Endothelial cell of umbilical vein (primary cell): ENCODE measurements at regions not wholly inside any gene's neighbourhood (a gene's known extent, or its start where the extent isn't known, plus 50 kb on each side); places are given as distances from the start of the nearest gene placed in this dataset.

Experiments used
- BruUV-seq: library from RNA; stranded (reverse); fragments of 400-500 nt; replicated peaks from 2 replicates; lab custom pipeline; 2021; lab: Mats Ljungman, UMichigan
- CTCF ChIA-PET: fragments of 300-600, 350-600 bp; sonication (Branson Sonifier 250); formaldehyde crosslinking; loops from one replicate; lab custom pipeline; 2021; ENCODE audit warnings: antibody characterized with exemption, inconsistent platforms; lab: Charles Lee
- POLR2A ChIA-PET: fragments of 300-600, 350-600 bp; sonication (Branson Sonifier 250); formaldehyde crosslinking; loops from one replicate; lab custom pipeline; 2021; ENCODE audit warnings: antibody characterized with exemption, inconsistent platforms; lab: Charles Lee
- DNase-seq: peaks from one replicate; pipeline ENCODE4 v3.0.0-alpha.2; 2011; ENCODE audit warnings: low read depth, low spot score
- FAIRE-seq: peaks from 2 replicates; lab custom pipeline; 2011; peaks lifted over from hg19 to GRCh38; lab: Jason Lieb, UNC
- H2AFZ ChIP-seq: 2 replicates; pipeline ENCODE4 v1.6.0; 2012; ENCODE audit warnings: low read depth, low read length, control low read depth, inconsistent platforms
- H3K27ac ChIP-seq: 2 replicates; pipeline ENCODE4 v1.5.1; 2011; ENCODE audit warnings: low read depth, mild to moderate bottlenecking, control low read depth, low read length, moderate library complexity; ENCODE audit not compliant: insufficient read depth
- H3K27me3 ChIP-seq, 2 experiments: 2 replicates each; pipeline versions ENCODE4 v1.6.0 to v1.6.1; 2011; ENCODE audit warnings: low read length in 2 of 2, mixed read lengths in 1 of 2; ENCODE audit not compliant: control insufficient read depth in 2 of 2, insufficient read depth in 2 of 2
- H3K36me3 ChIP-seq, 2 experiments: 2 replicates in 1 of 2; 3 replicates in 1 of 2; pipeline ENCODE4 v1.5.1; 2011; ENCODE audit warnings: low read length in 2 of 2, mild to moderate bottlenecking in 1 of 2, moderate library complexity in 1 of 2; ENCODE audit not compliant: control insufficient read depth in 2 of 2, insufficient read depth in 2 of 2; ENCODE audit errors: extremely low read depth in 1 of 2
- H3K4me1 ChIP-seq: 3 replicates; pipeline ENCODE4 v1.5.1; 2011; ENCODE audit warnings: mild to moderate bottlenecking, low read length; ENCODE audit not compliant: control insufficient read depth, insufficient read depth; ENCODE audit errors: extremely low read depth
- H3K4me2 ChIP-seq: 2 replicates; pipeline ENCODE4 v1.6.1; 2011; ENCODE audit warnings: low read length, control low read depth, mixed read lengths; ENCODE audit not compliant: insufficient read depth
- H3K4me3 ChIP-seq, 3 experiments: fragments of 200-600 bp in 1 of 3; sonication (generic), shearing (Covaris generic) in 1 of 3; replicated peaks in 1 of 3; 2 replicates each; pipeline ENCODE4 v1.5.1; 2011 to 2016; ENCODE audit warnings: control low read depth in 3 of 3, low read length in 3 of 3, mild to moderate bottlenecking in 2 of 3, inconsistent platforms in 1 of 3, low read depth in 1 of 3, moderate library complexity in 1 of 3; ENCODE audit not compliant: insufficient read depth in 1 of 3
- H3K79me2 ChIP-seq: 2 replicates; pipeline ENCODE4 v1.6.0; 2012; ENCODE audit warnings: low read length, inconsistent platforms; ENCODE audit not compliant: control insufficient read depth, insufficient read depth
- H3K9ac ChIP-seq: replicated peaks from 2 replicates; pipeline ENCODE3; 2011; ENCODE audit warnings: low read length, control low read depth; ENCODE audit not compliant: insufficient read depth; ENCODE audit errors: extremely low read depth
- H3K9me1 ChIP-seq: replicated peaks from 3 replicates; pipeline ENCODE4 v1.6.0; 2011; ENCODE audit warnings: mild to moderate bottlenecking, low read length; ENCODE audit not compliant: control insufficient read depth, insufficient read depth; ENCODE audit errors: extremely low read depth
- H3K9me3 ChIP-seq: replicated peaks from 2 replicates; pipeline ENCODE4 v1.5.1; 2012; ENCODE audit warnings: low read length, inconsistent platforms; ENCODE audit not compliant: control insufficient read depth, insufficient read depth
- H4K20me1 ChIP-seq: replicated peaks from 2 replicates; pipeline ENCODE3; 2011; ENCODE audit warnings: mild to moderate bottlenecking, low read length; ENCODE audit not compliant: control insufficient read depth, insufficient read depth; ENCODE audit errors: extremely low read depth
- EZH2 ChIP-seq: IDR thresholded peaks from 2 replicates; pipeline ENCODE4 v1.6.1; 2012; ENCODE audit warnings: borderline replicate concordance, low read depth, mild to moderate bottlenecking, moderate library complexity, low read length, inconsistent platforms; ENCODE audit not compliant: severe bottlenecking
- FOS ChIP-seq: IDR thresholded peaks from 2 replicates; pipeline ENCODE4 v1.6.1; 2011; ENCODE audit warnings: mild to moderate bottlenecking, low read length, moderate library complexity, borderline replicate concordance; ENCODE audit not compliant: insufficient read depth
- GATA2 ChIP-seq: IDR thresholded peaks from 2 replicates; pipeline ENCODE4 v1.7.0; 2011; ENCODE audit warnings: low read depth, mild to moderate bottlenecking, moderate library complexity, mixed read lengths, low read length; ENCODE audit not compliant: insufficient read length, insufficient read depth
- JUN ChIP-seq: IDR thresholded peaks from 2 replicates; pipeline ENCODE4 v1.6.1; 2011; ENCODE audit warnings: borderline replicate concordance, low read depth; ENCODE audit not compliant: insufficient read length, insufficient read depth
- MYC ChIP-seq: IDR thresholded peaks from one replicate; pipeline ENCODE4 v1.6.1; 2011; ENCODE audit warnings: mild to moderate bottlenecking, low read depth, low read length
- POLR2A ChIP-seq: IDR thresholded peaks from 2 replicates; pipeline ENCODE4 v1.6.1; 2012; ENCODE audit warnings: low read depth, mild to moderate bottlenecking, control low read depth, low read length
- POLR2AphosphoS5 ChIP-seq: IDR thresholded peaks from 2 replicates; pipeline ENCODE4 v1.6.1; 2012; ENCODE audit warnings: low read depth, mild to moderate bottlenecking, control low read depth, low read length, moderate library complexity; ENCODE audit not compliant: insufficient read depth
- dilution Hi-C: fragments of 300-500 bp; cut with MboI; formaldehyde crosslinking; loops from one replicate; pipeline ENCODE4 v1.15.0; 2019; ENCODE audit warnings: low sequenced_read_pairs; ENCODE audit not compliant: extremely low pct_ligation_motif_present
- intact Hi-C: fragments of 100-400 bp; cut with micrococcal nuclease; formaldehyde crosslinking; loops from one replicate; pipeline ENCODE4 v1.10.0; 2022
- TF ChIP-seq, protein P1 (sequence below): IDR thresholded peaks from 2 replicates; pipeline ENCODE4 v1.6.1; 2011; ENCODE audit not compliant: insufficient read depth, insufficient read length
- TF ChIP-seq, protein P2 (sequence below), 2 donors: IDR thresholded peaks; 1 replicate in 1 of 2; 2 replicates in 1 of 2; pipeline ENCODE4 v1.5.1; 2011; ENCODE audit warnings: low read length in 2 of 2, mild to moderate bottlenecking in 2 of 2, moderate library complexity in 2 of 2, control low read depth in 1 of 2, inconsistent platforms in 1 of 2, low read depth in 1 of 2; ENCODE audit not compliant: insufficient read depth in 1 of 2; ENCODE audit errors: extremely low read depth in 1 of 2

DNA sequence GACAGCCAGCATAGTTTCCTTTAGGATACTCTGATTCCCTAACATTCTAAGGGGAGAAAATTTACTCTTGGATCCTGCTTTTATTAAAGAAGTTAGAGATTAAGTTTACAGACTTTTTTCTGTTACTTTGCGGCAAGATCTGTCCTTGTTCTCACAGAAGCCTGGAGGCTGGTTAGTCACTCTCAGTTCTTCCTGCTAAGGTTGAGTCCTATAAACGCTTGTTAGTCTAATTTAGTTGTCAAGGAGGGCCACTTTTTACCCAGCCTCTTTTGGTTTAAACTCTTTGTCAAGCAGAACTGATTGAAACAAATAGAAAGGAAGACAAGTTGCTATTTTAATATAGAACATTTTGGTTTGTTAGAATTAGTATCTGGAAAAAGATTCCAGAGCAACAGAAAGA is 89.7 kb downstream of the C21orf91 start:
- no peak overlapping the region for H3K27ac ChIP-seq
- no peak overlapping the region for H3K4me2 ChIP-seq
- H4K20me1 ChIP-seq: no peaks in the 10 kb centered on the region
- CTCF ChIA-PET: no interaction called here
- FAIRE-seq (no peak), DNase-seq (no peak)
- H3K4me3 ChIP-seq: no peak overlapping the region
- H2AFZ ChIP-seq: no peak overlapping the region
- no peaks in the 10 kb centered on the region for H3K9me1 ChIP-seq
- H3K79me2 ChIP-seq: no peaks in the 10 kb centered on the region
- intact Hi-C loops (no loop called here), dilution Hi-C loops (no loop called here)
- no peak overlapping the region for H3K9ac ChIP-seq
- no peaks in the 10 kb centered on the region for H3K9me3 ChIP-seq
- TF ChIP-seq FOS (no peak), POLR2AphosphoS5 (no peak), JUN (no peak)
- TF ChIP-seq, protein P1, sequence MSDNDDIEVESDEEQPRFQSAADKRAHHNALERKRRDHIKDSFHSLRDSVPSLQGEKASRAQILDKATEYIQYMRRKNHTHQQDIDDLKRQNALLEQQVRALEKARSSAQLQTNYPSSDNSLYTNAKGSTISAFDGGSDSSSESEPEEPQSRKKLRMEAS: no peak
- H3K4me1 ChIP-seq: no peaks in the 10 kb centered on the region
- POLR2A ChIA-PET: no interaction called here
- no peaks in the 10 kb centered on the region for H3K36me3 ChIP-seq
- no peaks in the 10 kb centered on the region for H3K27me3 ChIP-seq
- no TSS peak for BruUV-seq

DNA sequence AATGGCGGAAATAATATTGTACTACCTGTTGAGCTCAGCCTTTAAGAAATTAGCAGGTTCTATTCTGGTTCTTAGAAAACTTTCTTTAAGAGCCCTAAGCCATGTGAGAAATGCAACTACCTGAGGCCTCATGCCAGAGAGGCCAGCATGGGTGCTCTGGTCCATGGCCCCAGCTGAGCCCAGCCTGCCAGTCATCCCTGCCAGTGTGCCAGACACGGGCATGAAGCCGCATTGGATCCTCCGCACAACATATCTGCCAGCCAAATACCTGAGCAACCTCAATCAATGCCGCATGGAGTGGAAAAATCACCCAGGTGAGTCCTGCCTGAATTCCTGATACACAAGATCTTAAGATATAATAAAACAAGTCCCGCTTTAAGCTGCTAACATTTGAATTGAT is 91.8 kb downstream of the C21orf91 start:
- Histone ChIP-seq H3K4me1 (no peaks in the 10 kb centered on the region), H3K4me2 (no peak overlapping the region), H3K79me2 (no peaks in the 10 kb centered on the region), H2AFZ (no peak overlapping the region), H3K4me3 (no peak overlapping the region), H3K9me3 (no peaks in the 10 kb centered on the region), H3K27me3 (no peaks in the 10 kb centered on the region), H3K9ac (no peak overlapping the region), H4K20me1 (no peaks in the 10 kb centered on the region), H3K27ac (no peak overlapping the region), H3K9me1 (no peaks in the 10 kb centered on the region), H3K36me3 (no peaks in the 10 kb centered on the region)
- no peak for DNase-seq
- CTCF ChIA-PET: no interaction called here
- dilution Hi-C loops (no loop called here), intact Hi-C loops (no loop called here)
- FAIRE-seq: no peak
- POLR2A ChIA-PET: no interaction called here
- no TSS peak for BruUV-seq
- TF ChIP-seq FOS (no peak), EZH2 (no peak), JUN (no peak), MYC (no peak), POLR2A (no peak), POLR2AphosphoS5 (no peak), GATA2 (no peak)
- TF ChIP-seq, protein P1: no peak
- TF ChIP-seq, protein P2, sequence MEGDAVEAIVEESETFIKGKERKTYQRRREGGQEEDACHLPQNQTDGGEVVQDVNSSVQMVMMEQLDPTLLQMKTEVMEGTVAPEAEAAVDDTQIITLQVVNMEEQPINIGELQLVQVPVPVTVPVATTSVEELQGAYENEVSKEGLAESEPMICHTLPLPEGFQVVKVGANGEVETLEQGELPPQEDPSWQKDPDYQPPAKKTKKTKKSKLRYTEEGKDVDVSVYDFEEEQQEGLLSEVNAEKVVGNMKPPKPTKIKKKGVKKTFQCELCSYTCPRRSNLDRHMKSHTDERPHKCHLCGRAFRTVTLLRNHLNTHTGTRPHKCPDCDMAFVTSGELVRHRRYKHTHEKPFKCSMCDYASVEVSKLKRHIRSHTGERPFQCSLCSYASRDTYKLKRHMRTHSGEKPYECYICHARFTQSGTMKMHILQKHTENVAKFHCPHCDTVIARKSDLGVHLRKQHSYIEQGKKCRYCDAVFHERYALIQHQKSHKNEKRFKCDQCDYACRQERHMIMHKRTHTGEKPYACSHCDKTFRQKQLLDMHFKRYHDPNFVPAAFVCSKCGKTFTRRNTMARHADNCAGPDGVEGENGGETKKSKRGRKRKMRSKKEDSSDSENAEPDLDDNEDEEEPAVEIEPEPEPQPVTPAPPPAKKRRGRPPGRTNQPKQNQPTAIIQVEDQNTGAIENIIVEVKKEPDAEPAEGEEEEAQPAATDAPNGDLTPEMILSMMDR (IDR thresholded peaks at IDR 0.05; ENCODE audit: extremely low read depth in 1 of 2, insufficient read depth in 1 of 2, low read depth in 1 of 2, low read length in 2 of 2): no peak
